IPS DF 19.7 (cell line): ENCODE measurements at regions not wholly inside any gene's neighbourhood (a gene's known extent, or its start where the extent isn't known, plus 50 kb on each side); places are given as distances from the start of the nearest gene placed in this dataset.

ENCODE experiments used
- DNase-seq: peaks from one replicate; pipeline ENCODE4 v3.0.0-alpha.2; 2013; ENCODE audit warnings: low read depth, low spot score

DNA sequence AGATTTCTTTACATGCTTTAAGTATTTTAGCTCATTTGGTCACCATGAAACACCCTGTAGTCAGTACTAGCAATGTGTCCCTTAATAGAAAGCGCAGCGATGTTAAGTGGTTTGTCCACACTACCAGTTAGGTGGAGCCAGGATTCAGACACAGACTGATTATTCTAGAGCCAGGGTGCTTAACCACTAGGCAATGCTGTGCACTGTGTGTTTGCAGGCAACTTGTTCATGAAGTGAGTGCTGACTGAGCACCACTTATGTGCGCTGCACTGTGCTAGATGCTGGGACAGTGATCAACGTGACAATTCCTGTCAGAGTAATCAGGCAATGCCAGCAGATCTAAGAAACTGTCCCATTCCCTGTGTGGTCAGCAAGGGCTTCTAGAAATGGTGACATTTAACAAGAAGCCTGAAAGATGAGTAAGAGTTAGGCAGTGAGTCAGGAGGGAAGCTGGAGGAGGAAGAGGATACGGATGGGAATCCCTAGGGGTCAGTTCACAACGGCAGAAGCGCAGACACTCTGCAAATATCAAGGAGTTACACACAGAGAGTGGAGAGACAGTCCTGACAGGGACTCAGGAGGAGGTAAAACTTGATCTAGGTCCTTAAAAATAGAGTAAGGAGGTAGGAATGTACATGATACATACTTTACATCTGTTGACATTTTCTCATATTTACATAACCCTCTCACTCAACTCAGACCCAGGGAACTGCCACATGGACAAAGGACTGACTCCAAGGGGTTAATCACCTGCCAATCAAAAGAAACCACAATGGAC, 69.7 kb upstream of the EGR2 start:
- DNase-seq = no peak

DNA sequence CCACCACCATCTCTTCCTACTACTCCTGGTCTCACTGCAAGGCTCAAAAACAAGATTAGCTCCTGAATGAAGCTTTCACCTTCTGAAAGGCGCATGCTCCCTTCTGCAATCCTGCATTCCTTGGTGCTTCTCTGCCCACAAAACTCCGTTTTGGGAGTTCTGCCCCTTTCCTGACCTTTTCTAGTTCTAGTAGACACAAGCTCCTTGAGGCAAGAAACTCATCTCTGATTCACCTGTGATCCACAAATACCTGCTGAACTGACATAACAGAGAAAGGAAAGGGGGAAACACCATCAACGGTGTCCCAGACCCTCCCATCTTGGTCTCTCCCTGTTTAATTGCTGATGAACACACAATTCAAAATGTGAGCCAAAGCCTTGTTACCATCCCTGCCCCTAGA, 64.0 kb upstream of the EGR2 start:
- no peak for DNase-seq

DNA sequence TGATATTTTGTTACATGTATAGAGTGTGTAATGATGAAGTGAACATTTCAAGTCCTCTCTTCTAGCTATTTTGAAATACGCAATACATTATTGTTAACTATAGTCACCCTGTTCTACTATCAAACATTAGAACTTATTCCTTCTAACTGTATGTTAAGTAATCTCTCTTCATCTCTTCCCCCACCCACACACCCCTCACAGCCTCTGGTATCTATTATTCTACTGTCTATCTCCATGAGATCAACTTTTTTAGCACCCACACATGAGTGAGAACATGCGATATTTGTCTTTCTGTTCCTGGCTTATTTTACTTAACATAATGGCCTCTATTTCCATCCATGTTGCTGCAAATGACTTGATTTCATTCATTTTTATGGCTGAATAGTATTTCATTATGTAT, 57.7 kb upstream of the EGR2 start:
- no peak for DNase-seq

- no peak for DNase-seq
Observed at GRCh38 chr10:62870866-62871265, 54.7 kb upstream of the EGR2 start.

DNA sequence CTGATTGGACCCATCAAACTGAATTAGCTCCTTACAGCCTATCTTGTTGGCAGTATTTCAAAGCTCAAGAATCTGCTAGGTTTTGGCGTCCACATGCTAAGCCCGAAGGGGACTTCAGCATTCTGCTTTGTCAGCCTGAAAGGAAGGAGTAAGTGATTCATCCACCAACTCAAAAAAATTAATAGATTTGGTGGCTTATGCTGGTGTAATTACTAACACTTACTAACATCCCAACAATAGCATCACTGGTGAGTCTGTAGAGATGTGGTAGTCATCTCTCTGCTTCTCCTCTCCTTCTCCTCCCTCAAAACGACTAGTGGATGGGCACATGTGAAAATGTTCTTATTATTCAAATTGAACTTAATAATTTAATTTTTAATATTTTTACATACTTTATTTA, 53.8 kb upstream of the EGR2 start:
- no peak for DNase-seq

DNA sequence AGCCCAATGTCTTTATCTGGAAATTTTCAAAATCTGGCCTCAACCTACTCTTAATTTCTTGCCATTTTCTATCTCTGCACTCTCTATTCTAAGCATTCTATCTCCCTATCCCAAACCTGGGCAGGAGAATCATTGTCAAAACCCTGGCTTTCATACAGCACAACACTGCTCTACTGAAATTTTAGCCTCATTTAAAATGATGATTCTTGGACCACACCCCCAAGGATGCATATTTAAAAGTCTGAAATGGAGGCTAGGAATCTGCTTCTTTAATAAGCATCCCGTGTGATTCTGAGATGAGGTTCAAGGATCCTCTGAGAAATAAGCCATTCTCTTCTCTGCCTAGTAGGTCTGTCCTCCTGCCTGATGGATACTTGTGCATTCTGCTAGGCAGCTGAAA, 50.8 kb upstream of the EGR2 start:
- DNase-seq = no peak

GRCh38 chr10:62866451-62866850, 50.3 kb upstream of the EGR2 start:
- no peak for DNase-seq
